Gastroesophageal sphincter (tissue), 4 donors: ENCODE measurements at regions not wholly inside any gene's neighbourhood (a gene's known extent, or its start where the extent isn't known, plus 50 kb on each side); places are given as distances from the start of the nearest gene placed in this dataset.

Experiments used
- ATAC-seq: fragments of 150-250 bp; one replicate; pipeline ENCODE4 v1.9.1; 2016; ENCODE audit warnings: mild to moderate bottlenecking, moderate library complexity
- H3K27ac ChIP-seq, 4 donors: fragments of 200-600 bp; sonication (generic) in 3 of 4; 1 replicate in 3 of 4; 2 replicates in 1 of 4; pipeline ENCODE4 v1.5.1; 2016 to 2019
- H3K27me3 ChIP-seq: fragments of 200-600 bp; sonication (generic); one replicate; pipeline ENCODE4 v1.5.1; 2019
- H3K36me3 ChIP-seq, 2 donors: fragments of 200-600 bp; sonication (generic); one replicate each; pipeline ENCODE4 v1.5.1; 2019; ENCODE audit warnings: control low read depth in 1 of 2
- H3K4me1 ChIP-seq, 3 donors: fragments of 200-600 bp; sonication (generic); 1 replicate in 2 of 3; 2 replicates in 1 of 3; pipeline ENCODE4 v1.5.1; 2016 to 2019; ENCODE audit warnings: control low read depth in 2 of 3
- H3K4me3 ChIP-seq, 2 donors: fragments of 200-600 bp; sonication (generic); one replicate each; pipeline ENCODE4 v1.5.1; 2019; ENCODE audit warnings: mild to moderate bottlenecking in 1 of 2, moderate library complexity in 1 of 2
- H3K9me3 ChIP-seq, 3 donors: fragments of 200-600 bp; sonication (generic); one replicate each; pipeline ENCODE4 v1.5.1; 2017 to 2019; ENCODE audit warnings: control low read depth in 2 of 3
- CTCF ChIP-seq, 4 experiments: fragments of 200-600 bp in 2 of 4; fragments of 450-650 bp in 2 of 4; sonication (generic) in 1 of 4; IDR thresholded peaks; one replicate each; pipeline ENCODE4 v1.5.1; 2017 to 2019; ENCODE audit warnings: antibody characterized with exemption in 4 of 4, mild to moderate bottlenecking in 2 of 4, moderate library complexity in 2 of 4
- EP300 ChIP-seq: sonication (generic); formaldehyde crosslinking; IDR thresholded peaks from one replicate; pipeline ENCODE4 v1.6.1; 2017; ENCODE audit warnings: antibody characterized with exemption, mild to moderate bottlenecking
- POLR2A ChIP-seq, 2 donors: fragments of 450-650 bp; IDR thresholded peaks; one replicate each; pipeline ENCODE4 v1.6.1; 2017; ENCODE audit warnings: antibody characterized with exemption in 2 of 2, mild to moderate bottlenecking in 2 of 2, moderate library complexity in 1 of 2
- POLR2AphosphoS5 ChIP-seq: sonication (generic); formaldehyde crosslinking; IDR thresholded peaks from one replicate; pipeline ENCODE4 v1.6.1; 2017; ENCODE audit warnings: antibody characterized with exemption
- WGBS, 2 donors: methylation state at CpG; one replicate each; pipeline ENCODE4 v1.1.5; 2018; ENCODE audit warnings: low coverage in 1 of 2; 5-methylcytosine and 5-hydroxymethylcytosine counted together

DNA sequence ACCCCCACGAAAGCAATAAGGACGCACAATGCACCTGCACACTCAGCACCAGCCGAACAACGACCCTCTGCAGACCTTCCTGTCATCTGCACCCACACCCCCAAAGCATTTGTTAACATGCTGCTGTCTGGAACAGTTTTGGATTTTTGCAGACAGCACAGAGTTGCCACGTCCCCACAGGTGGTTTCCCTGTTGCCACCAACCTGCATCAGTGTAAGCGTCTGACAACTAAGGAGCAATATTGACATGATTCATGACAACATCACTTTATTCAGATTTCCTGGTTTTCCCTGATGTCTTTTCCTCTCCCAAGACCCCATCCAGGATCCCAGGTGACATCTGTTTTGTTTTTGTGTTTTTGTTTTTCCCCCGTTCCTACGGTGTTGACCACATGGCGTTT lies 150.7 kb upstream of the C14orf180 start:
- Histone ChIP-seq H3K27me3 (peaks cover 67% of the 10 kb centered on the region), H3K9me3 (no peaks in the 10 kb centered on the region), H3K4me3 (no peak overlapping the region), H3K36me3 (no peaks in the 10 kb centered on the region), H3K4me1 (peaks cover 0 to 7% (median 0%) of the 10 kb centered on the region in 3 donors), H3K27ac (no peak overlapping the region)
- 25 to 31% methylated on average over 5 to 9 of the region's 9 CpGs for WGBS, 2 donors
- no peak for TF ChIP-seq POLR2A (IDR thresholded peaks at IDR 0.05)
- no peak for TF ChIP-seq POLR2AphosphoS5
- no peak for TF ChIP-seq CTCF (IDR thresholded peaks at IDR 0.05)
- TF ChIP-seq EP300 = no peak
- no peak for ATAC-seq

DNA sequence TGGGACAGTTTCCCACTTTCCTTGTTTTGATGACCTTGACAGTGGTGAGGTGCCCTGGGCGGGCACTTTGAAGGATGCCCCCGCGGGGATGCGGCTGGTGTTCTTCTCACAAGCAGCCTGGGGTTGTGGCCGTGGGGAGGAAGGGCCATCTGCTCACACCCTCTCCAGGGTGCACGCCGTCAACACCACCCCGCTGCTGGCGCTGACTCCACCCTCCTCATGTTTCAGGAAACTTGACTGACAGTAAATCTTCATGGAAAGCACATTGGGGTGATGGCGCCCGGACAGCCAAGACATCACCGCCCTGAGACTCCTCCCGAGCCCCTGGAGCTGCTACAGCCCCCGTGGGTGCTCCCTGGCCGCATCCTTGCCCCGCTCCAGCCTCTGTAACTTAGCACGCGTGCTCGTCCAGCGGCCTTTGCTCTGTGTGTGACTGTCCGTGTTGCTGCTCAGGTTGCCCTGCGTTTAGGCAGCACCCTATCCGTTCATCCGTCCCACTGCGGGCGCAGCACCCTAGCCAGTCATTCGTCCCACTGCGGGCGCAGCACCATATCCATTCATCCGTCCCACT lies 150.2 kb upstream of the C14orf180 start:
- WGBS, 2 donors = 50 to 67% methylated on average over 16 to 29 of the region's 30 CpGs
- Histone ChIP-seq H3K27me3 (peaks cover 62% of the 10 kb centered on the region), H3K27ac (no peak overlapping the region), H3K4me1 (peaks cover 0 to 5% (median 0%) of the 10 kb centered on the region in 3 donors), H3K4me3 (no peak overlapping the region), H3K36me3 (no peaks in the 10 kb centered on the region), H3K9me3 (no peaks in the 10 kb centered on the region)
- no peak for TF ChIP-seq EP300
- no peak for TF ChIP-seq POLR2A (IDR thresholded peaks at IDR 0.05)
- no peak for TF ChIP-seq CTCF (IDR thresholded peaks at IDR 0.05)
- no peak for TF ChIP-seq POLR2AphosphoS5
- no peak for ATAC-seq

GRCh38 chr14:104431351-104431928 lies 148.1 kb upstream of the C14orf180 start:
- no peaks in the 10 kb centered on the region for H3K9me3 ChIP-seq
- no CpG with 5 or more reads among the region's 15 CpGs for whole genome bisulfite sequencing, 2 donors
- no peaks in the 10 kb centered on the region for H3K36me3 ChIP-seq
- TF ChIP-seq POLR2A (IDR thresholded peaks at IDR 0.05) = no peak
- no peak for TF ChIP-seq CTCF (IDR thresholded peaks at IDR 0.05)
- TF ChIP-seq POLR2AphosphoS5 = no peak
- TF ChIP-seq EP300 = no peak
- H3K27me3 ChIP-seq = peaks cover 41% of the 10 kb centered on the region
- ATAC-seq = no peak
- H3K4me3 ChIP-seq = no peak overlapping the region
- H3K4me1 ChIP-seq = peaks cover 0 to 9% (median 2%) of the 10 kb centered on the region in 3 donors
- H3K27ac ChIP-seq = no peak overlapping the region

- H3K4me1 ChIP-seq = peaks cover 0 to 14% (median 8%) of the 10 kb centered on the region in 3 donors
- peaks cover 37% of the 10 kb centered on the region for H3K27me3 ChIP-seq
- H3K36me3 ChIP-seq = no peaks in the 10 kb centered on the region
- no CpG with 5 or more reads among the region's 11 CpGs for WGBS, 2 donors
- no peak for ATAC-seq
- no peak overlapping the region for H3K4me3 ChIP-seq
- TF ChIP-seq EP300 (no peak), CTCF (IDR thresholded peaks at IDR 0.05) (no peak), POLR2AphosphoS5 (no peak), POLR2A (IDR thresholded peaks at IDR 0.05) (no peak)
- H3K9me3 ChIP-seq = no peaks in the 10 kb centered on the region
- H3K27ac ChIP-seq = no peak overlapping the region
Observed at GRCh38 chr14:104431929-104432541, 147.5 kb upstream of the C14orf180 start.
